GM18867 (cell line): ENCODE measurements at regions not wholly inside any gene's neighbourhood (a gene's known extent, or its start where the extent isn't known, plus 50 kb on each side); places are given as distances from the start of the nearest gene placed in this dataset.

Source experiments
- ATAC-seq: cut with Tn5 transposase; IDR thresholded peaks from one replicate; pipeline ENCODE4 v1.9.1; 2021; ENCODE audit warnings: mild to moderate bottlenecking, moderate library complexity; ENCODE audit not compliant: unreplicated experiment

DNA sequence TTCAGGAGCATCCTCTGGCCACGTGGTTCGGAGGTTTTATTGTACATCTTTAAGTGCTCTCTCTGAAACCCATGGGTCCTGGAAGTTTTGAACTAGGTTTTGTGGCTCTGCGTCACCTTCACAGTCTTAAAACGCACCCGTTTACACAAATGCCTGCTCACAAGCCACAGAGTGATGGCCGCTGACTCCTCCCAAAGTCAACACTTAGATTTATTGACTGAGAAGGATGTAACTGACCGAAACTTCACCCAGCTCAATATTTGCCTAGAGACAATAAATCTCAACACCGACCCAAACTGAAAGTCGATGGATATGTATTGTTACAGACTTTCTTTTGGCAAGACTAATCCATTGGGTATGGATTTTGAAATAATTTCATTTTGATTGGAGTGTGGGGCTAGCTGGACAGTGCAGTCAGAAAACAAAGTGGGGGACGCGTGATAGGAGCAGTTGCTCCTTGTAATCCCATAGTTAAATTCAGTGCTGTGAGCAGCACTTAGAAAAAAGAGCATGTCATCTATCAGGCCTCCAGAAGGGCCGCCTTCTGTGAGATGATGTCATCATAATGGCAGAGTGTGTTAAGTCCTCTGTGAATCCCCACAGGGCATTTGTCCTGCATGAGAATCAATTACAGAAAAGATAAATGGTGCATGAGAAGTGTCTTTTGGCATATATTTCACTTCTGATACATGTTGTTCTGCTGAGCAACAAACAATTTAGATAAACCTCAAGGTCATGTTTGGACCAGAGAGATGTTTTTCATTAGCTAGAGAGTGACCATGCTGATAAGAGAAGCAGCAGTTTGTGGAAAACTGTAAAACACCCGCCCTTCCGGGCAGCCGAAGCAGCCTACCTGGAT lies 183.7 kb downstream of the INO80D start:
- ATAC-seq = no peak

DNA sequence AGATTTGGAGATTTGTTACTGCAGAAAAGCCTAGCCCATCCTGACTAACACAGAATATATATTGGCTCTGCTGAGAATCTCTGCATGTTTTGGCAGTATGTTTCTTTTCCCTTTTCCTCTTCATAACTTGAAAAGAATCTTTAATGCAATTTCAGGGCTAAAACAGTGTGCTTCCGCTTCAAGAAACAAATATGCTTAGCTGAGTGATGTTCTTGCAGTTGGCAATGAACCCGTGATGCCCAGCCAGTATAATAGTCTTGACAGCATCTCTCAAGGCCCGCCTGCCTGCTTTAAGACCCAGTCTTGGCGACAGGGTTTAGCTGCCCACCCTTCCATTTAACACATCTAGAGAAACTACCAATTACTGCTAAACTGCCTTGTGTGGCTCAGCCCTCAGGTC lies 184.5 kb downstream of the INO80D start:
- ATAC-seq = no peak

- ATAC-seq = no peak
Observed at GRCh38 chr2:205898744-205899143, 187.2 kb downstream of the INO80D start.

DNA sequence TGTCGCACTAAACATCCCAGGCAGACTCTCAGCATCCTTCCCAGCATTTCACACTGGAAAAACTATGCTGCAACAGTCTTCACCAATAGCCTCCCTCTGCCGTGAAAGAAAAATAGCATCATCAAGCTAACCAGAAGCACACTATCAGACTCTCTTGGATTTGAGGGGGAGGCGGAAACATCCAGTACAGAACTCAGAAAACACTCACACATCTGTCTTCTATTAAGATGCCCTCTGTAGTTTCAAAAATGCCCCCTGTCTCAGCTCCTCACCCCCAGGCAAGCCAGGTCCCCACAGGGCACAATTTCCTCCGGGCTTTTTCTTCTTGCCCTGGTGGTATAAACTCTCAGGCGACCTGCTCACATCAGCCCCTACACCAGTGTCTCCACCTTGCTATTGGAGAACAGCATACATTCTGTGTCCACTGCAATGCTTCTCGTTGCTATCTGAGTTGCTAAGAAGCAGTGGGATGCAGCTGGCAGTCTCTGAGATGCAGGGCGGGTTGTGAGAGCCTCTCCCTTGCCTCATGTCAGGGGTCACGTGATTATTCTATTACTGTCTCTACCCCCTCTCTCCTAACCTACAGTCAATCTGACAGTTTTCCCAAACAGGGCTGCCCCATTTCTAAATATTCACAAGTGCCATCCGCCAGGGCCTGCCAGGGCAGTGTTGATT lies 189.9 kb downstream of the INO80D start:
- ATAC-seq = no peak

- no peak for ATAC-seq
Observed at GRCh38 chr2:205892665-205893259, 193.2 kb downstream of the INO80D start.

GRCh38 chr2:205892251-205892655 lies 193.7 kb downstream of the INO80D start:
- no peak for ATAC-seq

- ATAC-seq = no peak
Observed at GRCh38 chr2:205889114-205889513, 196.9 kb downstream of the INO80D start.

DNA sequence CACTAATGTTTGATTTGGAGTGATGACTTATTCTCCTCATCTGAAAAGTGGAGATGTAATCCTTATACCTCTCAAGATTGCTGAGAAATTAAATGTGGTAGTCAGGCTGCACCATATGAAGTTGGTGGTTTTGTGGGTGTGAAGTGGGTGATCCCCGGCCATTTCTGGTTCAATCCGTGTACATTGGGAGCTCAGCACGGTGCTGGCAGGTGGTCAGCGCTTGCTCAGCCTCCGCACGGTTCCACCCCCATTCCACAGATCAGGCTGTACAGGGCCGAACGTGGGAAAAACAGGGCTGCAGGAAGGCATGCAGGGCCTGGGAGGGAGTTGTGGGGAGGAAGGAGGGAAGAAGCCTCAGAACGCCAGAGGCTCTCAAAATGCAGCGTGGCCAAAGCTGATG lies 198.3 kb downstream of the INO80D start:
- ATAC-seq = no peak

- ATAC-seq = peak; percentile 68
Observed at GRCh38 chr2:205885492-205886099, 200.4 kb downstream of the INO80D start.

DNA sequence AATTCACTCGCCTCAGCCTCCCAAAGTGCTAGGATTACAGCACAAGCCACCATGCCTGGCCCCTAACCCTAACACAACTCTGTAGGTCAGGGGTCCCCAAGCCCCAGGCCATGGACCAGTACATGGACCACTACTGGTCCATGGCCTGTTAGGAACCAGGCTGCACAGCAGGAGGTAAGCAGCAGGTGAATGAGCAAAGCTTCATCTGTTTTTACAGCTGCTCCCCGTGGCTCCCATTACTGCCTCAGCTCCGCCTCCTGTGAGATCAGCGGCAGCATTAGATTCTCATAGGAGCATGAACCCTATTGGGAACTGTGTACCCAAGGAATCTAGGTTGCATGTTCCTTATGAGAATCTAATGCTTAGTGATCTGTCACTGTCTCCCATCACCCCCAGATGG lies 201.7 kb downstream of the NRP2 start:
- ATAC-seq = no peak

- no peak for ATAC-seq
Observed at GRCh38 chr2:205882806-205883425, 200.6 kb downstream of the NRP2 start.

GRCh38 chr2:205880048-205880447 lies 197.7 kb downstream of the NRP2 start:
- no peak for ATAC-seq

- no peak for ATAC-seq
Observed at GRCh38 chr2:205878999-205879762, 196.9 kb downstream of the NRP2 start.

- no peak for ATAC-seq
Observed at GRCh38 chr2:205877496-205877895, 195.2 kb downstream of the NRP2 start.

DNA sequence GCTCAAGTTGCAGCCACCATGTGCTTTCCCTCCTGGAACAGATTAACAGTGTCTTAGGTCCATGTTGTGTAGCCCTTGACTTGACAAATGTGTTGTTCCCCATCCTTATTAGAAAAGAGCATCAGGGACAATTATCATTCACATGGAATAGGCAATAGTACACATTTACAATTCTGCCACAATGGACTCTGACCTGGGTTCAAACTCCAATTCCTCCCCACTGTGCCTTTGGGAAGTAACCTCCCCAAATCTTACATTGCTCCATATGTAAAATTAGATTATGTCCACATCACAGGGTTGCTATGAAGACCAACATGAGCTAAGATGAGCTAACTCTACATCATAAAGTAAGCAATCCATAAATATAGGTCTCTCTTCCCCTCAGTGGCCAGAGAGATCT lies 193.8 kb downstream of the NRP2 start:
- ATAC-seq = no peak

DNA sequence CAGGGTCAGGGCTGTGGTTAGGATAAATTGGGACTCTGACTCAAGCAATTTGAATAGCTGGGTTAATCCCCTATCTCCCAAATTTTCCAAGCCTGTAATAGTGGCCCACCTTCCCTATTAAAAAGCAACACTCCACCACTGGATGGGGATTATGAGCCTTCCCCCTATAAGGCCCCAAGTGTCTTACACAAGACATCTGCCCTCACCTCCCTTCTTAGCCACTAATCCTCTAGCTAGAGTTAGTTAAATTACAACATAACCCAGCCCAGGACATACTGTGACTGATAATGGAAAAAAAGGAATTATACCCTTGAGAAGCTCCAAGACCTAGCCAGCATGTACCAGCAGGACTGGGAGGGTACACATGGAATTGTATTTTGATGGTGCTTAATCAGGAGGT lies 190.4 kb downstream of the NRP2 start:
- ATAC-seq = no peak

GRCh38 chr2:205869439-205869838 lies 187.1 kb downstream of the NRP2 start:
- no peak for ATAC-seq

- ATAC-seq = peak; percentile 67
Observed at GRCh38 chr2:205868773-205869333, 186.6 kb downstream of the NRP2 start.

DNA sequence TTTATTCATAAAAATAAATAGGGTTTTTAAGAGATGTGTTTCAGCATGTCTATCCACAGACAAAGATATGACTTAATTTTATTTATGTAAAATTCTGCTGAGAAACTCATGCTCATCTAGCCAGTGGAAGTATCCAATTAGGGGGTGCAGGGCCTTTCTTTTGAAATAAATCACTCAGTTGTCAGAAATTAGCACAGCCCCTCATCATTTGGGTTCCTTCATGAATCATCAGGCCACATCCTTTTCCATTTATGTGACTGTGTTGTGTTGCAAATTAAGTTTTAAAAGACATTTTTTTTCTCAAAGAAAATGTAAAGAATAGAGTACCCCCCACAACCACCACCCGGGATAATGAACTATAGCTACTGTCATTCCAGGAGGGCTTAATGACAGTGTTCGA lies 185.8 kb downstream of the NRP2 start:
- no peak for ATAC-seq

GRCh38 chr2:205867371-205867770 lies 185.1 kb downstream of the NRP2 start:
- ATAC-seq = no peak
